ENCODE measurements at regions not wholly inside any gene's neighbourhood (a gene's known extent, or its start where the extent isn't known, plus 50 kb on each side); places are given as distances from the start of the nearest gene placed in this dataset.

DNA sequence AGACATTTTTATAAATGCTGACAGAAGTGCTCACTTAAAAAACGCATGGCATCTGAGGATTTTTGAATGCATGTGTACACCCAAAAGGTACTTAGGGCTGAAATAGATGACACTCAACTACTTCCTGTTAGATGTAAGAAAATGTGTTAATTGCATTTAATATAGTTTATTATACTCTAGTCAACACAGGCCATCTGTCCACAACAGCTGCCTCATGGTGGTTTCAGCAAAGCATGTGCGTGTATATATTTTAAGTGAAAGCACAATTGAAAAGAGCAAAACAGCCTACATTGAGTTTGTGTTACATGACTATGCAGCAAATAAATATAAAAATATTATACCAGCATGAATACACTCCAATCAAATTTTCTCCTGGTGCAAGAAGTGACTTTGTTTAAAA lies 1233.0 kb upstream of the EYS start:
- no peak overlapping the region for H3K56ac ChIP-seq (replicated peaks; ENCODE audit: insufficient read length, low read depth, low read length)
- no peak for DNase-seq (ENCODE audit: low read depth in 1 of 2, low spot score in 2 of 2)
- H3K27ac ChIP-seq (ENCODE audit: low read depth, low read length): no peak overlapping the region
- TF ChIP-seq SRF (IDR thresholded peaks at IDR 0.05; ENCODE audit: low read depth, low read length) (no peak), PHF8 (conservative IDR thresholded peaks at IDR 0.05; ENCODE audit: low read depth, low read length) (no peak)
- no peak overlapping the region for H3K4me3 ChIP-seq (ENCODE audit: extremely low read depth in 1 of 4, insufficient read depth in 2 of 4, low read depth in 3 of 4, low read length in 4 of 4)
- no peak overlapping the region for H2AFZ ChIP-seq (ENCODE audit: low read length)
- H3K36me3 ChIP-seq (ENCODE audit: control insufficient read depth in 2 of 4, insufficient read depth in 4 of 4, low read length in 3 of 4): no peaks in the 10 kb centered on the region
- no peaks in the 10 kb centered on the region for H3K23me2 ChIP-seq (ENCODE audit: low read depth, low read length)
- no peaks in the 10 kb centered on the region for H3K27me3 ChIP-seq (replicated peaks in 1 of 4; ENCODE audit: control insufficient read depth in 3 of 4, extremely low read depth in 1 of 4, insufficient read depth in 3 of 4, low read length in 3 of 4)
- H3K4me2 ChIP-seq (ENCODE audit: insufficient read depth in 1 of 2, low read depth in 2 of 2, low read length in 2 of 2): no peak overlapping the region
- no peak overlapping the region for H2BK15ac ChIP-seq (ENCODE audit: low read length)
- H2AK5ac ChIP-seq (ENCODE audit: low read depth, low read length): no peak overlapping the region
- H4K5ac ChIP-seq (ENCODE audit: insufficient read length, low read depth, low read length): no peak overlapping the region
- H2BK12ac ChIP-seq (ENCODE audit: low read depth, low read length): no peak overlapping the region
- H4K8ac ChIP-seq (ENCODE audit: extremely low read depth, insufficient read depth, low read length): no peak overlapping the region
- no peak overlapping the region for H3K9ac ChIP-seq (replicated peaks in 1 of 4; ENCODE audit: extremely low read depth in 1 of 4, low read depth in 3 of 4, low read length in 3 of 4)
- no peaks in the 10 kb centered on the region for H3K79me1 ChIP-seq (ENCODE audit: low read depth, low read length)
- H4K20me1 ChIP-seq (replicated peaks in 1 of 2; ENCODE audit: control insufficient read depth in 1 of 2, insufficient read depth in 2 of 2, low read length in 2 of 2): no peaks in the 10 kb centered on the region
- 96% methylated on average over 2 of the region's 2 CpGs; no CpG with 5 or more reads in 1 of the 2 experiments for WGBS, 2 experiments (ENCODE audit: extremely low coverage in 1 of 2, insufficient coverage in 1 of 2, insufficient read length in 1 of 2, insufficient replicate concordance in 2 of 2, low coverage in 1 of 2, low lambda C conversion rate in 2 of 2, missing lambda C conversion rate in 1 of 2)
- no peak overlapping the region for H3K18ac ChIP-seq (ENCODE audit: extremely low read depth, low read length)
- no peak overlapping the region for H2BK120ac ChIP-seq (replicated peaks; ENCODE audit: low read depth, low read length)
- no peaks in the 10 kb centered on the region for H3K9me3 ChIP-seq (ENCODE audit: insufficient read depth in 2 of 2, low read depth in 1 of 2, low read length in 1 of 2)
- no peak overlapping the region for H3K4ac ChIP-seq (replicated peaks; ENCODE audit: insufficient read length, low read depth, low read length)
- no peak for FAIRE-seq
- ChIA-PET CTCF (ENCODE audit: partially characterized antibody) (no interaction called here), POLR2A (ENCODE audit: partially characterized antibody) (no interaction called here)
- H3K23ac ChIP-seq (ENCODE audit: insufficient read length): no peak overlapping the region
- no peaks in the 10 kb centered on the region for H3K4me1 ChIP-seq (replicated peaks in 1 of 4; ENCODE audit: control insufficient read depth in 3 of 4, insufficient read depth in 4 of 4, low read length in 3 of 4)
- H2BK5ac ChIP-seq (ENCODE audit: low read depth, low read length): no peak overlapping the region
- no peak overlapping the region for H2BK20ac ChIP-seq (ENCODE audit: low read length)
- no peak overlapping the region for H3K14ac ChIP-seq (ENCODE audit: insufficient read length)
- no peak overlapping the region for H4K91ac ChIP-seq (replicated peaks; ENCODE audit: insufficient read length, low read length)
- no peaks in the 10 kb centered on the region for H3K79me2 ChIP-seq (ENCODE audit: control insufficient read depth in 1 of 2, insufficient read depth in 2 of 2, low read length in 2 of 2)

All from H1 (cell line).